GM18499 (cell line): ENCODE measurements at regions not wholly inside any gene's neighbourhood (a gene's known extent, or its start where the extent isn't known, plus 50 kb on each side); places are given as distances from the start of the nearest gene placed in this dataset.
"Not testable (repeated sequence)": the region's sequence is repeated elsewhere in the genome, so short reads cannot be mapped to it uniquely, and the experiment has no call there.

Source experiments
- ATAC-seq: cut with Tn5 transposase; IDR thresholded peaks from one replicate; pipeline ENCODE4 v1.9.1; 2021; ENCODE audit warnings: moderate number of reproducible peaks; ENCODE audit not compliant: insufficient read depth, unreplicated experiment

- ATAC-seq: no peak
Observed at GRCh38 chr1:189605226-189605625, 872.4 kb downstream of the BRINP3 start.

- ATAC-seq: no peak
Observed at GRCh38 chr1:189606047-189606446, 871.6 kb downstream of the BRINP3 start.

- ATAC-seq: no peak
Observed at GRCh38 chr1:189606795-189607476, 870.7 kb downstream of the BRINP3 start.

GRCh38 chr1:189607477-189608096 lies 870.1 kb downstream of the BRINP3 start:
- ATAC-seq: no peak

- no peak for ATAC-seq
Observed at GRCh38 chr1:189609167-189609566, 868.5 kb downstream of the BRINP3 start.

- ATAC-seq: no peak
Observed at GRCh38 chr1:189616893-189617292, 860.8 kb downstream of the BRINP3 start.

- no peak for ATAC-seq
Observed at GRCh38 chr1:189619682-189620332, 857.9 kb downstream of the BRINP3 start.

GRCh38 chr1:189620471-189620870 lies 857.2 kb downstream of the BRINP3 start:
- ATAC-seq: no peak

- no peak for ATAC-seq
Observed at GRCh38 chr1:189623336-189623735, 854.3 kb downstream of the BRINP3 start.

GRCh38 chr1:189627427-189627826 lies 850.2 kb downstream of the BRINP3 start:
- ATAC-seq: no peak

- no peak for ATAC-seq
Observed at GRCh38 chr1:189628857-189629256, 848.8 kb downstream of the BRINP3 start.

GRCh38 chr1:189633658-189634057 lies 844.0 kb downstream of the BRINP3 start:
- no peak for ATAC-seq

- no peak for ATAC-seq
Observed at GRCh38 chr1:189637041-189637440, 840.6 kb downstream of the BRINP3 start.

- not testable (repeated sequence) for ATAC-seq
Observed at GRCh38 chr1:189644156-189644555, 833.5 kb downstream of the BRINP3 start.

- ATAC-seq: no peak
Observed at GRCh38 chr1:189644970-189645369, 832.7 kb downstream of the BRINP3 start.

- ATAC-seq: no peak
Observed at GRCh38 chr1:189646066-189646465, 831.6 kb downstream of the BRINP3 start.

GRCh38 chr1:189654906-189655305 lies 822.8 kb downstream of the BRINP3 start:
- no peak for ATAC-seq

GRCh38 chr1:189656628-189657530 lies 820.8 kb downstream of the BRINP3 start:
- ATAC-seq: no peak

GRCh38 chr1:189657715-189658114 lies 819.9 kb downstream of the BRINP3 start:
- ATAC-seq: no peak

- no peak for ATAC-seq
Observed at GRCh38 chr1:189658381-189658780, 819.3 kb downstream of the BRINP3 start.

- ATAC-seq: no peak
Observed at GRCh38 chr1:189659731-189660130, 817.9 kb downstream of the BRINP3 start.
